ENCODE measurements at regions not wholly inside any gene's neighbourhood (a gene's known extent, or its start where the extent isn't known, plus 50 kb on each side); places are given as distances from the start of the nearest gene placed in this dataset.

DNA sequence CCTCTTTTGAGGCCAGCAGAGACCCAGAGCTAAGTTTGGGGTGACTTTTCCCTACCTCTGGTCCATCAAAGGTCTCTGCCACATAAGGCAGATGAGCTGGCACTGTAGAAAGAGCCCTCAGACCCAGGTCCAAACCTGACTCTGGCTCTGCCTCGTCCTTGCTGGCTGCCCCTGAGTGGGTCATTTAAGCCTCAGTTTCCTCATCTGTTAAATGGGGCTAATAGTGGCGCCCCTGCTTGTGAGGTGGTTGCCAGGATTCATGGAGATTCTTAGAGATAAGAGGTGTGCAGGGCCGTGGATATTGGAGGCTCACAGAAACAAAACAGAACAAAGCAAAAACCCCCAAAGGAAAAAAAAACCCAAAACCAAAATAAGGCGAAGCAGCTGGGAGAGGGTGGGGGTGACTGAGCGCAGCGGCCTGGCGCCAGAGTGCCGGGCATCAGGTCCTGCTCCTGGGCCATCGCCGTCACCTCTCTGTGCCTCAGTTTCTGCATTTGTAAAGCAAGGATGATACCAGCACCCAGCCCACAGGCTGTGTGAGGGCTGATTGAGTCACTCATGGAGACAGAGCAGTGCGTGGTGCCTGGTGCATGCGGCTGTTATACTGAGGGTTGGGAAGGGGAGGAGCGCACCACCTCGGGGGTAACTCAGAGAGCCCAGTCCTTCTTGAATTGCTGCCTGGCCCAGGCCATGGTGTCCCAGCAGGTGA lies 133.8 kb upstream of the PTPN1 start:
- peaks cover 6% of the 10 kb centered on the region; the same call in 1 of the 2 replicates for H3K4me1 Mint-ChIP-seq
- no peaks in the 10 kb centered on the region for H3K36me3 Mint-ChIP-seq
- ChIA-PET POLR2A (no interaction called here), CTCF (no interaction called here)
- no peaks in the 10 kb centered on the region for H3K9me3 Mint-ChIP-seq
- no peak overlapping the region for H3K27ac Mint-ChIP-seq
- H3K4me3 Mint-ChIP-seq = no peak overlapping the region
- ATAC-seq = no peak
- TF ChIP-seq, protein P1, sequence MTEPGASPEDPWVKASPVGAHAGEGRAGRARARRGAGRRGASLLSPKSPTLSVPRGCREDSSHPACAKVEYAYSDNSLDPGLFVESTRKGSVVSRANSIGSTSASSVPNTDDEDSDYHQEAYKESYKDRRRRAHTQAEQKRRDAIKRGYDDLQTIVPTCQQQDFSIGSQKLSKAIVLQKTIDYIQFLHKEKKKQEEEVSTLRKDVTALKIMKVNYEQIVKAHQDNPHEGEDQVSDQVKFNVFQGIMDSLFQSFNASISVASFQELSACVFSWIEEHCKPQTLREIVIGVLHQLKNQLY (CRISPR knock-in tag; IDR thresholded peaks at IDR 0.05) = no peak
- TF ChIP-seq, protein P2, sequence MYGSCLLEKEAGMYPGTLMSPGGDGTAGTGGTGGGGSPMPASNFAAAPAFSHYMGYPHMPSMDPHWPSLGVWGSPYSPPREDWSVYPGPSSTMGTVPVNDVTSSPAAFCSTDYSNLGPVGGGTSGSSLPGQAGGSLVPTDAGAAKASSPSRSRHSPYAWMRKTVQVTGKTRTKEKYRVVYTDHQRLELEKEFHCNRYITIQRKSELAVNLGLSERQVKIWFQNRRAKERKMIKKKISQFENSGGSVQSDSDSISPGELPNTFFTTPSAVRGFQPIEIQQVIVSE (CRISPR knock-in tag; IDR thresholded peaks at IDR 0.05; ENCODE audit: borderline replicate concordance) = no peak
- TF ChIP-seq, protein P3, sequence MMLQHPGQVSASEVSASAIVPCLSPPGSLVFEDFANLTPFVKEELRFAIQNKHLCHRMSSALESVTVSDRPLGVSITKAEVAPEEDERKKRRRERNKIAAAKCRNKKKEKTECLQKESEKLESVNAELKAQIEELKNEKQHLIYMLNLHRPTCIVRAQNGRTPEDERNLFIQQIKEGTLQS (CRISPR knock-in tag; conservative IDR thresholded peaks at IDR 0.05) = no peak
- TF ChIP-seq RELA (CRISPR knock-in tag; IDR thresholded peaks at IDR 0.05; ENCODE audit: borderline replicate concordance) (no peak), TCF7 (CRISPR knock-in tag; IDR thresholded peaks at IDR 0.05; ENCODE audit: low read depth) (no peak), JUN (CRISPR knock-in tag; IDR thresholded peaks at IDR 0.05) (no peak), FOXJ3 (CRISPR knock-in tag; IDR thresholded peaks at IDR 0.05; ENCODE audit: borderline replicate concordance) (no peak), ZNF232 (CRISPR knock-in tag; IDR thresholded peaks at IDR 0.05) (no peak), GRHL2 (CRISPR knock-in tag; IDR thresholded peaks at IDR 0.05; ENCODE audit: insufficient replicate concordance, severe bottlenecking) (no peak), KAT7 (CRISPR knock-in tag; IDR thresholded peaks at IDR 0.05; ENCODE audit: borderline replicate concordance) (no peak), FOXP1 (CRISPR knock-in tag; IDR thresholded peaks at IDR 0.05; ENCODE audit: borderline replicate concordance) (no peak), ZNF423 (CRISPR knock-in tag; IDR thresholded peaks at IDR 0.05) (no peak)
- TF ChIP-seq, protein P4, sequence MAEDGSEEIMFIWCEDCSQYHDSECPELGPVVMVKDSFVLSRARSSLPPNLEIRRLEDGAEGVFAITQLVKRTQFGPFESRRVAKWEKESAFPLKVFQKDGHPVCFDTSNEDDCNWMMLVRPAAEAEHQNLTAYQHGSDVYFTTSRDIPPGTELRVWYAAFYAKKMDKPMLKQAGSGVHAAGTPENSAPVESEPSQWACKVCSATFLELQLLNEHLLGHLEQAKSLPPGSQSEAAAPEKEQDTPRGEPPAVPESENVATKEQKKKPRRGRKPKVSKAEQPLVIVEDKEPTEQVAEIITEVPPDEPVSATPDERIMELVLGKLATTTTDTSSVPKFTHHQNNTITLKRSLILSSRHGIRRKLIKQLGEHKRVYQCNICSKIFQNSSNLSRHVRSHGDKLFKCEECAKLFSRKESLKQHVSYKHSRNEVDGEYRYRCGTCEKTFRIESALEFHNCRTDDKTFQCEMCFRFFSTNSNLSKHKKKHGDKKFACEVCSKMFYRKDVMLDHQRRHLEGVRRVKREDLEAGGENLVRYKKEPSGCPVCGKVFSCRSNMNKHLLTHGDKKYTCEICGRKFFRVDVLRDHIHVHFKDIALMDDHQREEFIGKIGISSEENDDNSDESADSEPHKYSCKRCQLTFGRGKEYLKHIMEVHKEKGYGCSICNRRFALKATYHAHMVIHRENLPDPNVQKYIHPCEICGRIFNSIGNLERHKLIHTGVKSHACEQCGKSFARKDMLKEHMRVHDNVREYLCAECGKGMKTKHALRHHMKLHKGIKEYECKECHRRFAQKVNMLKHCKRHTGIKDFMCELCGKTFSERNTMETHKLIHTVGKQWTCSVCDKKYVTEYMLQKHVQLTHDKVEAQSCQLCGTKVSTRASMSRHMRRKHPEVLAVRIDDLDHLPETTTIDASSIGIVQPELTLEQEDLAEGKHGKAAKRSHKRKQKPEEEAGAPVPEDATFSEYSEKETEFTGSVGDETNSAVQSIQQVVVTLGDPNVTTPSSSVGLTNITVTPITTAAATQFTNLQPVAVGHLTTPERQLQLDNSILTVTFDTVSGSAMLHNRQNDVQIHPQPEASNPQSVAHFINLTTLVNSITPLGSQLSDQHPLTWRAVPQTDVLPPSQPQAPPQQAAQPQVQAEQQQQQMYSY (CRISPR knock-in tag; IDR thresholded peaks at IDR 0.05) = no peak
- TF ChIP-seq, protein P5, sequence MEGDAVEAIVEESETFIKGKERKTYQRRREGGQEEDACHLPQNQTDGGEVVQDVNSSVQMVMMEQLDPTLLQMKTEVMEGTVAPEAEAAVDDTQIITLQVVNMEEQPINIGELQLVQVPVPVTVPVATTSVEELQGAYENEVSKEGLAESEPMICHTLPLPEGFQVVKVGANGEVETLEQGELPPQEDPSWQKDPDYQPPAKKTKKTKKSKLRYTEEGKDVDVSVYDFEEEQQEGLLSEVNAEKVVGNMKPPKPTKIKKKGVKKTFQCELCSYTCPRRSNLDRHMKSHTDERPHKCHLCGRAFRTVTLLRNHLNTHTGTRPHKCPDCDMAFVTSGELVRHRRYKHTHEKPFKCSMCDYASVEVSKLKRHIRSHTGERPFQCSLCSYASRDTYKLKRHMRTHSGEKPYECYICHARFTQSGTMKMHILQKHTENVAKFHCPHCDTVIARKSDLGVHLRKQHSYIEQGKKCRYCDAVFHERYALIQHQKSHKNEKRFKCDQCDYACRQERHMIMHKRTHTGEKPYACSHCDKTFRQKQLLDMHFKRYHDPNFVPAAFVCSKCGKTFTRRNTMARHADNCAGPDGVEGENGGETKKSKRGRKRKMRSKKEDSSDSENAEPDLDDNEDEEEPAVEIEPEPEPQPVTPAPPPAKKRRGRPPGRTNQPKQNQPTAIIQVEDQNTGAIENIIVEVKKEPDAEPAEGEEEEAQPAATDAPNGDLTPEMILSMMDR (IDR thresholded peaks at IDR 0.05) = no peak
- TF ChIP-seq, protein P6, sequence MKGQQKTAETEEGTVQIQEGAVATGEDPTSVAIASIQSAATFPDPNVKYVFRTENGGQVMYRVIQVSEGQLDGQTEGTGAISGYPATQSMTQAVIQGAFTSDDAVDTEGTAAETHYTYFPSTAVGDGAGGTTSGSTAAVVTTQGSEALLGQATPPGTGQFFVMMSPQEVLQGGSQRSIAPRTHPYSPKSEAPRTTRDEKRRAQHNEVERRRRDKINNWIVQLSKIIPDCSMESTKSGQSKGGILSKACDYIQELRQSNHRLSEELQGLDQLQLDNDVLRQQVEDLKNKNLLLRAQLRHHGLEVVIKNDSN (CRISPR knock-in tag; IDR thresholded peaks at IDR 0.05) = no peak
- TF ChIP-seq, protein P7, sequence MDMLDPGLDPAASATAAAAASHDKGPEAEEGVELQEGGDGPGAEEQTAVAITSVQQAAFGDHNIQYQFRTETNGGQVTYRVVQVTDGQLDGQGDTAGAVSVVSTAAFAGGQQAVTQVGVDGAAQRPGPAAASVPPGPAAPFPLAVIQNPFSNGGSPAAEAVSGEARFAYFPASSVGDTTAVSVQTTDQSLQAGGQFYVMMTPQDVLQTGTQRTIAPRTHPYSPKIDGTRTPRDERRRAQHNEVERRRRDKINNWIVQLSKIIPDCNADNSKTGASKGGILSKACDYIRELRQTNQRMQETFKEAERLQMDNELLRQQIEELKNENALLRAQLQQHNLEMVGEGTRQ (CRISPR knock-in tag; IDR thresholded peaks at IDR 0.05) = no peak
- H3K27me3 Mint-ChIP-seq (ENCODE audit: low read depth) = no peaks in the 10 kb centered on the region
- no peak for DNase-seq (ENCODE audit: low spot score)

Data from WTC11 (cell line).